CD14-positive monocyte (primary cell): ENCODE measurements at regions not wholly inside any gene's neighbourhood (a gene's known extent, or its start where the extent isn't known, plus 50 kb on each side); places are given as distances from the start of the nearest gene placed in this dataset.

Source experiments
- DNase-seq, 3 donors: peaks; one replicate each; pipeline ENCODE4 v3.0.0-alpha.2; 2011 to 2022
- H2AFZ ChIP-seq: 2 replicates; pipeline ENCODE4 v1.6.0; 2012; ENCODE audit warnings: mild to moderate bottlenecking, low read depth, low read length, inconsistent platforms; ENCODE audit not compliant: insufficient read depth, poor library complexity, severe bottlenecking
- H3K27ac ChIP-seq, 2 donors: 1 replicate in 1 of 2; 2 replicates in 1 of 2; pipeline ENCODE4 v1.5.1; 2012 to 2013; ENCODE audit warnings: low read length in 2 of 2, control low read depth in 1 of 2, inconsistent platforms in 1 of 2, low read depth in 1 of 2, mild to moderate bottlenecking in 1 of 2
- H3K27me3 ChIP-seq, 2 donors: one replicate each; pipeline versions ENCODE4 v1.6.0 to v1.6.1; 2011 to 2013; ENCODE audit warnings: low read length in 2 of 2; ENCODE audit not compliant: control insufficient read depth in 2 of 2, insufficient read depth in 2 of 2
- H3K36me3 ChIP-seq, 2 donors: replicated peaks in 1 of 2; 1 replicate in 1 of 2; 2 replicates in 1 of 2; pipeline versions ENCODE4 v1.5.1 to v1.6.1; 2012 to 2013; ENCODE audit warnings: low read length in 2 of 2, control low read depth in 1 of 2, inconsistent platforms in 1 of 2, mild to moderate bottlenecking in 1 of 2; ENCODE audit not compliant: insufficient read depth in 2 of 2, control insufficient read depth in 1 of 2
- H3K4me1 ChIP-seq, 2 donors: 1 replicate in 1 of 2; 2 replicates in 1 of 2; pipeline versions ENCODE4 v1.5.1 to v1.6.1; 2012 to 2013; ENCODE audit warnings: low read length in 2 of 2, control low read depth in 1 of 2, inconsistent platforms in 1 of 2, mild to moderate bottlenecking in 1 of 2, moderate library complexity in 1 of 2; ENCODE audit not compliant: insufficient read depth in 2 of 2, control insufficient read depth in 1 of 2
- H3K4me2 ChIP-seq: replicated peaks from 2 replicates; pipeline ENCODE3; 2012; ENCODE audit warnings: low read length, moderate library complexity, mild to moderate bottlenecking; ENCODE audit not compliant: poor library complexity, severe bottlenecking; ENCODE audit errors: extremely low read depth
- H3K4me3 ChIP-seq, 3 experiments: fragments of 200-600 bp in 1 of 3; sonication (generic) in 1 of 3; replicated peaks in 1 of 3; 1 replicate in 2 of 3; 2 replicates in 1 of 3; pipeline ENCODE4 v1.5.1; 2011 to 2013; ENCODE audit warnings: low read length in 3 of 3, mild to moderate bottlenecking in 3 of 3, control low read depth in 2 of 3, low read depth in 2 of 3, inconsistent platforms in 1 of 3, moderate library complexity in 1 of 3
- H3K79me2 ChIP-seq: 2 replicates; pipeline ENCODE4 v1.6.0; 2012; ENCODE audit warnings: mild to moderate bottlenecking, control low read depth, inconsistent platforms, low read length, moderate library complexity; ENCODE audit not compliant: insufficient read depth
- H3K9ac ChIP-seq: 2 replicates; pipeline ENCODE4 v1.6.0; 2017; ENCODE audit warnings: low read length, mild to moderate bottlenecking; ENCODE audit not compliant: insufficient read depth, poor library complexity, severe bottlenecking
- H3K9me3 ChIP-seq, 2 donors: replicated peaks in 1 of 2; 1 replicate in 1 of 2; 2 replicates in 1 of 2; pipeline versions ENCODE4 v1.5.1 to v1.6.1; 2012 to 2013; ENCODE audit warnings: low read length in 2 of 2, control low read depth in 1 of 2; ENCODE audit not compliant: control insufficient read depth in 1 of 2, insufficient read depth in 1 of 2
- H4K20me1 ChIP-seq: 2 replicates; pipeline ENCODE4 v1.6.0; 2012; ENCODE audit warnings: mild to moderate bottlenecking, low read length, control low read depth, moderate library complexity; ENCODE audit not compliant: insufficient read depth
- H3K27ac Mint-ChIP-seq, 7 donors: one replicate each; pipeline ENCODE4 v1.8.0; 2020; ENCODE audit warnings: mild to moderate bottlenecking in 7 of 7, mixed read lengths in 7 of 7, moderate library complexity in 6 of 7, inconsistent platforms in 2 of 7
- H3K27me3 Mint-ChIP-seq, 3 donors: one replicate each; pipeline ENCODE4 v1.8.0; 2021 to 2022; ENCODE audit warnings: low read depth in 3 of 3, mild to moderate bottlenecking in 3 of 3, mixed read lengths in 3 of 3, moderate library complexity in 3 of 3, inconsistent platforms in 1 of 3
- H3K36me3 Mint-ChIP-seq, 2 donors: one replicate each; pipeline ENCODE4 v1.8.0; 2020; ENCODE audit warnings: mixed read lengths in 2 of 2, inconsistent platforms in 1 of 2, mild to moderate bottlenecking in 1 of 2
- H3K4me1 Mint-ChIP-seq: one replicate; pipeline ENCODE4 v1.8.0; 2020; ENCODE audit warnings: mild to moderate bottlenecking, mixed read lengths
- H3K4me3 Mint-ChIP-seq, 2 donors: one replicate each; pipeline ENCODE4 v1.8.0; 2020; ENCODE audit warnings: mild to moderate bottlenecking in 2 of 2, mixed read lengths in 2 of 2, moderate library complexity in 1 of 2
- H3K9me3 Mint-ChIP-seq, 7 donors: one replicate each; pipeline ENCODE4 v1.8.0; 2020 to 2022; ENCODE audit warnings: mixed read lengths in 7 of 7, mild to moderate bottlenecking in 6 of 7, moderate library complexity in 6 of 7, inconsistent platforms in 2 of 7
- WGBS: methylation state at CpG from one replicate; pipeline ENCODE4 v1.1.5; 2013; ENCODE audit warnings: missing lambda C conversion rate; ENCODE audit not compliant: insufficient coverage; 5-methylcytosine and 5-hydroxymethylcytosine counted together
- intact Hi-C, 2 donors: fragments of 100-400 bp; cut with micrococcal nuclease; formaldehyde crosslinking; loops; one replicate each; pipeline versions ENCODE4 v1.15.0 to v1.15.1; 2023
- TF ChIP-seq, protein P1 (sequence below): fragments of 200-600 bp; IDR thresholded peaks from one replicate; pipeline ENCODE4 v1.8.0; 2022; ENCODE audit warnings: antibody characterized with exemption, mild to moderate bottlenecking

DNA sequence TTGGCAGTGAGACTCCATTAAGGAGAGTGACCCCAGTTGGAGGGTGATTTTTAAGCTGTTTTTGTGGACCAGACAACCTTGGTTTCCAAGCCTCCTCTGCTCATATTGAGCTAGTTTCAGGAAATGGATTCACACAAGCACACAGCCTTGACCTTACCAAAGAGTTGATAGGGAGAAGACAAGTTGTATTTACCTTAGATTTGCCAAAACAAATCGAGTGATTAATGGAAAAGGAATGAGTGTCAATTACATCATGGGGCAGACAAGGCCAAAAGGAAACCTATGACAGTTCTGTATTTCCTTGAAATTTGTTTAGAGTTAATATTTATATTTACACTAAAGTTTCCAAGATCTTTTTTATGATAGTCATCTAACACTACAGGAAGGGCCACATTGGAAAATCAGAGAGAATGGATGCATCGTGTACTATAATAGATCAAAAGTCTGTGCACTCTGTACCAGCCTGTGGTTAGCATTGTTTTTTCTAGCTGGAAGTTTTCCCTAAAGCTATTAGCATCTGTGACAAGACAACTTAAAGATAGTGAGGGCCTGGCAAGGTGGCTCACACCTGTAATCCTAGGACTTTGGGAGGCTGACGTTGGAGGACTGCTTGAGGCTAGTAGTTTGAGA, 86.0 kb upstream of the FER start:
- Histone ChIP-seq H3K9ac (no peak overlapping the region), H3K36me3 (no peaks in the 10 kb centered on the region), H3K27ac (no peak overlapping the region), H3K4me2 (no peak overlapping the region), H2AFZ (no peak overlapping the region), H3K9me3 (no peaks in the 10 kb centered on the region), H3K4me3 (no peak overlapping the region), H4K20me1 (no peaks in the 10 kb centered on the region), H3K4me1 (no peaks in the 10 kb centered on the region), H3K79me2 (no peaks in the 10 kb centered on the region), H3K27me3 (no peaks in the 10 kb centered on the region)
- DNase-seq: no peak
- no peaks in the 10 kb centered on the region for H3K4me1 Mint-ChIP-seq
- H3K9me3 Mint-ChIP-seq: peaks cover 0 to 7% (median 0%) of the 10 kb centered on the region in 7 donors
- no peaks in the 10 kb centered on the region for H3K36me3 Mint-ChIP-seq
- H3K27ac Mint-ChIP-seq: no peak overlapping the region
- WGBS: 100% methylated on average over 1 of the region's 3 CpGs
- TF ChIP-seq, protein P1, sequence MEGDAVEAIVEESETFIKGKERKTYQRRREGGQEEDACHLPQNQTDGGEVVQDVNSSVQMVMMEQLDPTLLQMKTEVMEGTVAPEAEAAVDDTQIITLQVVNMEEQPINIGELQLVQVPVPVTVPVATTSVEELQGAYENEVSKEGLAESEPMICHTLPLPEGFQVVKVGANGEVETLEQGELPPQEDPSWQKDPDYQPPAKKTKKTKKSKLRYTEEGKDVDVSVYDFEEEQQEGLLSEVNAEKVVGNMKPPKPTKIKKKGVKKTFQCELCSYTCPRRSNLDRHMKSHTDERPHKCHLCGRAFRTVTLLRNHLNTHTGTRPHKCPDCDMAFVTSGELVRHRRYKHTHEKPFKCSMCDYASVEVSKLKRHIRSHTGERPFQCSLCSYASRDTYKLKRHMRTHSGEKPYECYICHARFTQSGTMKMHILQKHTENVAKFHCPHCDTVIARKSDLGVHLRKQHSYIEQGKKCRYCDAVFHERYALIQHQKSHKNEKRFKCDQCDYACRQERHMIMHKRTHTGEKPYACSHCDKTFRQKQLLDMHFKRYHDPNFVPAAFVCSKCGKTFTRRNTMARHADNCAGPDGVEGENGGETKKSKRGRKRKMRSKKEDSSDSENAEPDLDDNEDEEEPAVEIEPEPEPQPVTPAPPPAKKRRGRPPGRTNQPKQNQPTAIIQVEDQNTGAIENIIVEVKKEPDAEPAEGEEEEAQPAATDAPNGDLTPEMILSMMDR: no peak
- intact Hi-C loops: no loop called here
- H3K27me3 Mint-ChIP-seq: peaks cover 0 to 2% (median 1%) of the 10 kb centered on the region in 3 donors
- no peak overlapping the region for H3K4me3 Mint-ChIP-seq

DNA sequence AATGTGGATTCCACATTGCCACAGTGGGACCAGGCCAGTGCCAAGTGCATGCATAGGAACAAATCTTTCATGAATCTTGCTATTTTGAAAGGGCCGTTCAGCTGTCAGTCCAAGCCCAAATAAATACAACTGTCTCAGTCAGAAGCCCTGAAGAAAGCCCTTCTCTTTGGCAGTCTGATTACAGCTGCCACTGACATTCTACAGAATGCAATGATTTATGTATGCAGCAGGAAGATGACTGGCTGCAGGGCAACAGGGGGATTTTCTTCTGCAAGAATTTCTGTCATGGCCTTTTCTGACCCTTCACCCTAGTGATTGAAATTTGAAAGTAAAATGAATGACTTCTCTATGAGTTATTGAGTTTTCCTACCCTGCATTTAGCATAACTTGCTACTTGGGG, 86.7 kb upstream of the FER start:
- Histone ChIP-seq H4K20me1 (no peaks in the 10 kb centered on the region), H3K9ac (no peak overlapping the region), H2AFZ (no peak overlapping the region), H3K27ac (no peak overlapping the region), H3K36me3 (no peaks in the 10 kb centered on the region), H3K4me2 (no peak overlapping the region), H3K79me2 (no peaks in the 10 kb centered on the region), H3K27me3 (no peaks in the 10 kb centered on the region), H3K4me1 (no peaks in the 10 kb centered on the region), H3K4me3 (no peak overlapping the region), H3K9me3 (no peaks in the 10 kb centered on the region)
- TF ChIP-seq, protein P1: no peak
- no peak for DNase-seq
- Mint-ChIP-seq H3K27me3 (peaks cover 0 to 2% (median 0%) of the 10 kb centered on the region in 3 donors), H3K36me3 (no peaks in the 10 kb centered on the region), H3K4me3 (no peak overlapping the region), H3K4me1 (no peaks in the 10 kb centered on the region), H3K27ac (no peak overlapping the region), H3K9me3 (peaks cover 0 to 3% (median 0%) of the 10 kb centered on the region in 7 donors)
- intact Hi-C loops: no loop called here
- WGBS: 100% methylated on average over 1 of the region's 1 CpG
